DND-41 (cell line): ENCODE measurements at regions not wholly inside any gene's neighbourhood (a gene's known extent, or its start where the extent isn't known, plus 50 kb on each side); places are given as distances from the start of the nearest gene placed in this dataset.

Source experiments
- CTCF ChIP-seq: IDR thresholded peaks from 2 replicates; pipeline ENCODE4 v1.5.1; 2012; ENCODE audit warnings: borderline replicate concordance, low read length, moderate library complexity, mild to moderate bottlenecking; ENCODE audit not compliant: poor library complexity, severe bottlenecking; ENCODE audit errors: extremely low read depth
- EZH2 ChIP-seq: IDR thresholded peaks from 3 replicates; pipeline ENCODE4 v1.6.1; 2012; ENCODE audit warnings: borderline replicate concordance, low read depth, mild to moderate bottlenecking, moderate library complexity, low read length, inconsistent platforms; ENCODE audit not compliant: severe bottlenecking

- TF ChIP-seq CTCF (no peak), EZH2 (no peak)
Measured at GRCh38 chr4:189177130-189177529, 763.5 kb upstream of the FRG1 start.
